Upper lobe of left lung (tissue), 6 donors: ENCODE measurements at regions not wholly inside any gene's neighbourhood (a gene's known extent, or its start where the extent isn't known, plus 50 kb on each side); places are given as distances from the start of the nearest gene placed in this dataset.

Source experiments
- ATAC-seq, 2 donors: fragments of 200-7000 bp; cut with Tn5 transposase; one replicate each; pipeline ENCODE4 v1.9.1; 2022; ENCODE audit warnings: mild to moderate bottlenecking in 2 of 2, moderate library complexity in 2 of 2; ENCODE audit not compliant: low FRiP score in 2 of 2
- DNase-seq, 2 donors: peaks; one replicate each; pipeline ENCODE4 v3.0.0-alpha.2; 2019 to 2020
- H3K27ac ChIP-seq, 4 donors: fragments of 200-600 bp; sonication (generic); one replicate each; pipeline ENCODE4 v1.5.1; 2016 to 2019
- H3K27me3 ChIP-seq, 4 donors: fragments of 200-600 bp; sonication (generic); one replicate each; pipeline ENCODE4 v1.5.1; 2017 to 2019
- H3K36me3 ChIP-seq, 4 donors: fragments of 200-600 bp; sonication (generic); one replicate each; pipeline ENCODE4 v1.5.1; 2016 to 2019
- H3K4me1 ChIP-seq, 4 donors: fragments of 200-600 bp; sonication (generic); one replicate each; pipeline ENCODE4 v1.5.1; 2018 to 2019
- H3K4me3 ChIP-seq, 4 donors: fragments of 200-600 bp; sonication (generic); one replicate each; pipeline ENCODE4 v1.5.1; 2017 to 2019; ENCODE audit warnings: mild to moderate bottlenecking in 2 of 4, moderate library complexity in 1 of 4
- H3K9me3 ChIP-seq, 4 donors: fragments of 200-600 bp; sonication (generic); one replicate each; pipeline ENCODE4 v1.5.1; 2018 to 2019
- EP300 ChIP-seq, 4 donors: sonication (generic); formaldehyde crosslinking; IDR thresholded peaks; one replicate each; pipeline ENCODE4 v1.5.1; 2017; ENCODE audit warnings: antibody characterized with exemption in 4 of 4, control low read depth in 2 of 4
- POLR2A ChIP-seq, 4 donors: fragments of 450-650 bp; IDR thresholded peaks; one replicate each; pipeline ENCODE4 v1.5.1; 2016 to 2017; ENCODE audit warnings: antibody characterized with exemption in 4 of 4, mild to moderate bottlenecking in 2 of 4
- POLR2AphosphoS5 ChIP-seq, 2 donors: sonication (generic); formaldehyde crosslinking; IDR thresholded peaks; one replicate each; pipeline ENCODE4 v1.5.1; 2017; ENCODE audit warnings: antibody characterized with exemption in 2 of 2
- WGBS, 2 donors: methylation state at CpG; one replicate each; pipeline ENCODE4 v1.1.5; 2017 to 2018; 5-methylcytosine and 5-hydroxymethylcytosine counted together
- TF ChIP-seq, protein P1 (sequence below), 6 experiments: fragments of 450-650 bp in 4 of 6; fragments of 200-600 bp in 2 of 6; sonication (generic) in 2 of 6; IDR thresholded peaks; one replicate each; pipeline ENCODE4 v1.5.1; 2016 to 2019; ENCODE audit warnings: antibody characterized with exemption in 6 of 6
- donor health status: DM: no; HTN: no; CAD: no; lungs with moderate emphysema.
- donor health status: DM: no; HTN: yes; CAD: no; lungs with severe emphysema.

DNA sequence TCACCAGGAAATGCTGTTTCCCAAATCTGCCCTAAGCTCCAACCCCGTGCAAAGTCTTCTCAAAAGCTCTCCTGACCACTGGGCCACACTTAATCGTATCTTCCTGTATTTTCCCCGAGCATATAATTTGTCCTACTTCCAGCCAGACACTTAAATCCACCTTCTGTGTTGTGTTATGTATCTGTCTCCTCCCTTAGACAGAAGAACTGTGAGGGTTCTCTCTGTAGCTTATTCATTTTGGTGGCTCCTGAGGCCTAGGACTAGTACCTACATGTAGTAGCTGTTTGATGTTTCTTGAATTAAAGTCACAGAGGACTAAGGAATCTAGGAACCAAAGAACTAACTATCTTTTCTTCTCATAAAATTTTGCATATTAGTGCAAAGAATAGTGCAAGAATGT is 292.6 kb downstream of the ALDH8A1 start:
- TF ChIP-seq POLR2A (IDR thresholded peaks at IDR 0.05): no peak
- no peak for TF ChIP-seq POLR2AphosphoS5 (IDR thresholded peaks at IDR 0.05)
- no peak for TF ChIP-seq EP300 (IDR thresholded peaks at IDR 0.05)
- TF ChIP-seq, protein P1, sequence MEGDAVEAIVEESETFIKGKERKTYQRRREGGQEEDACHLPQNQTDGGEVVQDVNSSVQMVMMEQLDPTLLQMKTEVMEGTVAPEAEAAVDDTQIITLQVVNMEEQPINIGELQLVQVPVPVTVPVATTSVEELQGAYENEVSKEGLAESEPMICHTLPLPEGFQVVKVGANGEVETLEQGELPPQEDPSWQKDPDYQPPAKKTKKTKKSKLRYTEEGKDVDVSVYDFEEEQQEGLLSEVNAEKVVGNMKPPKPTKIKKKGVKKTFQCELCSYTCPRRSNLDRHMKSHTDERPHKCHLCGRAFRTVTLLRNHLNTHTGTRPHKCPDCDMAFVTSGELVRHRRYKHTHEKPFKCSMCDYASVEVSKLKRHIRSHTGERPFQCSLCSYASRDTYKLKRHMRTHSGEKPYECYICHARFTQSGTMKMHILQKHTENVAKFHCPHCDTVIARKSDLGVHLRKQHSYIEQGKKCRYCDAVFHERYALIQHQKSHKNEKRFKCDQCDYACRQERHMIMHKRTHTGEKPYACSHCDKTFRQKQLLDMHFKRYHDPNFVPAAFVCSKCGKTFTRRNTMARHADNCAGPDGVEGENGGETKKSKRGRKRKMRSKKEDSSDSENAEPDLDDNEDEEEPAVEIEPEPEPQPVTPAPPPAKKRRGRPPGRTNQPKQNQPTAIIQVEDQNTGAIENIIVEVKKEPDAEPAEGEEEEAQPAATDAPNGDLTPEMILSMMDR (IDR thresholded peaks at IDR 0.05): no peak
- Histone ChIP-seq H3K27ac (no peak overlapping the region), H3K36me3 (no peaks in the 10 kb centered on the region), H3K27me3 (no peaks in the 10 kb centered on the region), H3K4me1 (peaks cover 0 to 3% (median 0%) of the 10 kb centered on the region in 4 donors), H3K9me3 (no peaks in the 10 kb centered on the region), H3K4me3 (no peak overlapping the region)
- ATAC-seq (no peak), DNase-seq (no peak)
- 86 to 89% methylated on average over 3 of the region's 3 CpGs for WGBS, 2 donors

DNA sequence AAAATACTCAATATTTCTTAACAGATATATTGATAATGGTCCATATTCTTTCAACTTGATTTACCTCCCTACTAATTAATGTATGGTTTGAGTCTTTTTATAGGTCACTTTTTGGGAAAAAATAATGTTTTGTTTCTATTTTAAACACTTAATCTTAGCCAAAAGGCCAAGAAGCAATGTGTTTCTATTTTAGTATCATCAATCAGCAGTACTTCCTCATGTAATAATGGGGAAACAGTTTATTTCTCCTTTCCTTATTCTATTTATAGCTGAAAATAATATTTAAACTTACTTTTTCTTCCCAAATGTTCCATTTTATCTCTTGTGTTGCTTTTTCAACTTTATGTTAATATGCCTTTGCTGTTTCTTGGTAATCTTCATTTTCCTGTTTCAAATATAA is 295.1 kb downstream of the ALDH8A1 start:
- H3K27ac ChIP-seq: no peak overlapping the region
- no peaks in the 10 kb centered on the region for H3K4me1 ChIP-seq
- H3K4me3 ChIP-seq: no peak overlapping the region
- ATAC-seq (no peak), DNase-seq (no peak)
- no peaks in the 10 kb centered on the region for H3K36me3 ChIP-seq
- H3K27me3 ChIP-seq: no peaks in the 10 kb centered on the region
- no peaks in the 10 kb centered on the region for H3K9me3 ChIP-seq
- TF ChIP-seq, protein P1 (IDR thresholded peaks at IDR 0.05): no peak
- TF ChIP-seq POLR2AphosphoS5 (IDR thresholded peaks at IDR 0.05): no peak
- TF ChIP-seq POLR2A (IDR thresholded peaks at IDR 0.05): no peak
- TF ChIP-seq EP300 (IDR thresholded peaks at IDR 0.05): no peak

DNA sequence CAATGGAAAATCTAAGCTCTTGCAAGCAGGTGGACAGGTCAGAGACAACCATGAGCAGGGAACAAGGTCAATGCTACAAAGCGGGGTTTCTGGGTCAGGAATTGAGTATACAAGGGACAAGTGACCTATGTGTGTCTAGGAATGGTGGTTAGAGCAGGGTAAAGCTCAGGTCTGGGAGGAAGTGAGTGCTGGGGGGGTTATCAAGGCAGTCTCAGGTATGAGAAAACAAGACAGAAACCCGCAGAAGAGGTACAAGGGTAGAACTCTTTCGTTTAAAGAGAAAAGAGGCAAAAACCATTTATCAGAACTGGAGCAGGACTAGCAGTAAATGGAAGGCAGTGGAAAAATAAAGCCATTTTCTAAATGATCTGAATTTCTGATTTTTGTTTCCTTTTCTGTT is 298.4 kb downstream of the ALDH8A1 start:
- no peak overlapping the region for H3K27ac ChIP-seq
- H3K27me3 ChIP-seq: no peaks in the 10 kb centered on the region
- no peaks in the 10 kb centered on the region for H3K9me3 ChIP-seq
- WGBS, 2 donors: 85 to 94% methylated on average over 3 of the region's 3 CpGs
- no peak for ATAC-seq
- DNase-seq: no peak
- TF ChIP-seq POLR2A (IDR thresholded peaks at IDR 0.05): no peak
- TF ChIP-seq, protein P1 (IDR thresholded peaks at IDR 0.05): no peak
- TF ChIP-seq EP300 (IDR thresholded peaks at IDR 0.05): no peak
- TF ChIP-seq POLR2AphosphoS5 (IDR thresholded peaks at IDR 0.05): no peak
- no peak overlapping the region for H3K4me3 ChIP-seq
- no peaks in the 10 kb centered on the region for H3K4me1 ChIP-seq
- H3K36me3 ChIP-seq: no peaks in the 10 kb centered on the region

DNA sequence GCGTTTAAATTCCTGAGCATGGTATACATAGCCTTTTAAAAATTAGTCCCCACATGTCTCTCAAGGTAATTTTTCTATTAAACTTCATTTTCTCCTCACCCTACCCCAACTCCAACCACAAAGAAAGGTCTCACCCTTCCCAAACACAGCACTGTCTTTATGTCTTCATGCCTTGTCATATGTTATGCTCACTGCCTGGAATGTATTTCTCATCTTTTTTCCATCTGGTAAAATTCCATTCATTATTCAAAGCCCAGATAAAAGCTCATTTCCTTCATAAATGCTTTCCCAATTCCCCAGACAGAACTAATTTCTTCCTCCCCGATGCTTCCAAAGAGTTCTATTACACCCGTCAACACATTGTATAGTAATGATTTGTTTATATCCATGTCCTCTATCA is 302.0 kb downstream of the ALDH8A1 start:
- DNase-seq (no peak), ATAC-seq (no peak)
- TF ChIP-seq POLR2A (IDR thresholded peaks at IDR 0.05): no peak
- TF ChIP-seq EP300 (IDR thresholded peaks at IDR 0.05): no peak
- TF ChIP-seq POLR2AphosphoS5 (IDR thresholded peaks at IDR 0.05): no peak
- no peaks in the 10 kb centered on the region for H3K27me3 ChIP-seq
- H3K9me3 ChIP-seq: no peaks in the 10 kb centered on the region
- no peaks in the 10 kb centered on the region for H3K36me3 ChIP-seq
- no peak overlapping the region for H3K27ac ChIP-seq
- WGBS, 2 donors: 70 to 79% methylated on average over 3 of the region's 3 CpGs
- H3K4me3 ChIP-seq: no peak overlapping the region
- peaks cover 0 to 14% (median 3%) of the 10 kb centered on the region in 4 donors for H3K4me1 ChIP-seq

- Histone ChIP-seq H3K27ac (no peak overlapping the region), H3K9me3 (no peaks in the 10 kb centered on the region), H3K4me3 (no peak overlapping the region), H3K4me1 (peaks cover 0 to 24% (median 7%) of the 10 kb centered on the region in 4 donors), H3K36me3 (no peaks in the 10 kb centered on the region), H3K27me3 (no peaks in the 10 kb centered on the region)
- DNase-seq: no peak
- no peak for ATAC-seq
- TF ChIP-seq POLR2A (IDR thresholded peaks at IDR 0.05) (no peak), POLR2AphosphoS5 (IDR thresholded peaks at IDR 0.05) (no peak), EP300 (IDR thresholded peaks at IDR 0.05) (no peak)
- TF ChIP-seq, protein P1 (IDR thresholded peaks at IDR 0.05): no peak
- 85 to 87% methylated on average over 4 of the region's 4 CpGs for WGBS, 2 donors
Observed at GRCh38 chr6:134642819-134643218, 307.1 kb downstream of the ALDH8A1 start.
